Mesodermal cell (in vitro differentiated cells): ENCODE measurements at regions not wholly inside any gene's neighbourhood (a gene's known extent, or its start where the extent isn't known, plus 50 kb on each side); places are given as distances from the start of the nearest gene placed in this dataset.

Source experiments
- H3K27ac ChIP-seq: 2 replicates; pipeline ENCODE4 v1.7.0; 2013; ENCODE audit warnings: mild to moderate bottlenecking, low read depth, low read length, moderate library complexity; ENCODE audit not compliant: severe bottlenecking
- H3K36me3 ChIP-seq: 2 replicates; pipeline ENCODE4 v1.7.1; 2013; ENCODE audit warnings: mild to moderate bottlenecking, low read length, moderate library complexity; ENCODE audit not compliant: control insufficient read depth, insufficient read depth
- H3K4me1 ChIP-seq: one replicate; pipeline ENCODE4 v1.7.1; 2013; ENCODE audit warnings: mild to moderate bottlenecking, low read length; ENCODE audit not compliant: insufficient read depth, control insufficient read depth, poor library complexity, severe bottlenecking
- H3K4me3 ChIP-seq: 2 replicates; pipeline ENCODE4 v1.7.0; 2013; ENCODE audit warnings: low read length, control low read depth, mild to moderate bottlenecking; ENCODE audit not compliant: insufficient read depth, poor library complexity, severe bottlenecking; ENCODE audit errors: extremely low read depth
- H3K9me3 ChIP-seq: 2 replicates; pipeline ENCODE4 v1.7.1; 2013; ENCODE audit warnings: mild to moderate bottlenecking, low read length, moderate library complexity; ENCODE audit not compliant: control insufficient read depth
- WGBS, 2 experiments: methylation state at CpG; one replicate each; pipeline ENCODE4 v1.1.5; 2013; ENCODE audit warnings: missing lambda C conversion rate in 2 of 2; ENCODE audit not compliant: insufficient coverage in 2 of 2; 5-methylcytosine and 5-hydroxymethylcytosine counted together

GRCh38 chr5:99116526-99116925, 187.7 kb upstream of the CHD1 start:
- no peak overlapping the region for H3K27ac ChIP-seq
- H3K4me3 ChIP-seq = no peak overlapping the region
- no peaks in the 10 kb centered on the region for H3K4me1 ChIP-seq
- WGBS, 2 experiments = no CpG with 5 or more reads among the region's 4 CpGs
- no peaks in the 10 kb centered on the region for H3K36me3 ChIP-seq
- no peaks in the 10 kb centered on the region for H3K9me3 ChIP-seq

GRCh38 chr5:99109894-99110293, 181.1 kb upstream of the CHD1 start:
- Histone ChIP-seq H3K4me1 (no peaks in the 10 kb centered on the region), H3K4me3 (no peak overlapping the region), H3K27ac (no peak overlapping the region), H3K36me3 (no peaks in the 10 kb centered on the region), H3K9me3 (no peaks in the 10 kb centered on the region)
- no CpG with 5 or more reads among the region's 4 CpGs for WGBS, 2 experiments

GRCh38 chr5:99105216-99105615, 176.4 kb upstream of the CHD1 start:
- Histone ChIP-seq H3K4me3 (no peak overlapping the region), H3K36me3 (no peaks in the 10 kb centered on the region), H3K9me3 (no peaks in the 10 kb centered on the region), H3K27ac (no peak overlapping the region), H3K4me1 (no peaks in the 10 kb centered on the region)
- WGBS, 2 experiments = no CpG with 5 or more reads among the region's 3 CpGs

- Histone ChIP-seq H3K4me1 (no peaks in the 10 kb centered on the region), H3K36me3 (no peaks in the 10 kb centered on the region), H3K9me3 (no peaks in the 10 kb centered on the region), H3K4me3 (no peak overlapping the region), H3K27ac (no peak overlapping the region)
- WGBS, 2 experiments = 0% methylated on average over 1 of the region's 2 CpGs; no CpG with 5 or more reads in 1 of the 2 experiments
These were observed 175.8 kb upstream of the CHD1 start for GRCh38 chr5:99104538-99105132.

- Histone ChIP-seq H3K27ac (no peak overlapping the region), H3K4me3 (no peak overlapping the region)
- 50 to 89% methylated on average over 1 to 2 of the region's 3 CpGs for WGBS, 2 experiments
These were observed 173.4 kb upstream of the CHD1 start for GRCh38 chr5:99102073-99102697.

GRCh38 chr5:99099691-99100090, 170.9 kb upstream of the CHD1 start:
- H3K4me3 ChIP-seq = no peak overlapping the region
- no peak overlapping the region for H3K27ac ChIP-seq
- H3K4me1 ChIP-seq = no peaks in the 10 kb centered on the region
- no peaks in the 10 kb centered on the region for H3K36me3 ChIP-seq
- H3K9me3 ChIP-seq = no peaks in the 10 kb centered on the region

More at GRCh38 chr5:99102073-99102697, 173.4 kb upstream of the CHD1 start:
- no peaks in the 10 kb centered on the region for H3K4me1 ChIP-seq
- H3K9me3 ChIP-seq = no peaks in the 10 kb centered on the region
- no peaks in the 10 kb centered on the region for H3K36me3 ChIP-seq

- Histone ChIP-seq H3K9me3 (peaks cover 9% of the 10 kb centered on the region), H3K4me3 (no peak overlapping the region), H3K4me1 (peaks cover 18% of the 10 kb centered on the region), H3K36me3 (no peaks in the 10 kb centered on the region), H3K27ac (no peak overlapping the region)
- 83 to 100% methylated on average over 1 of the region's 2 CpGs for WGBS, 2 experiments
These were observed 161.2 kb upstream of the CHD1 start for GRCh38 chr5:99089822-99090549.

- H3K4me1 ChIP-seq = peaks cover 18% of the 10 kb centered on the region
- H3K36me3 ChIP-seq = no peaks in the 10 kb centered on the region
- peak overlapping the region; percentile 76 for H3K27ac ChIP-seq
- H3K4me3 ChIP-seq = no peak overlapping the region
- WGBS, 2 experiments = 69 to 83% methylated on average over 2 to 3 of the region's 3 CpGs
- peaks cover 9% of the 10 kb centered on the region for H3K9me3 ChIP-seq
These were observed 159.5 kb upstream of the CHD1 start for GRCh38 chr5:99088309-99088708.

GRCh38 chr5:99083197-99083596, 154.4 kb upstream of the CHD1 start:
- peaks cover 7% of the 10 kb centered on the region for H3K4me1 ChIP-seq
- H3K4me3 ChIP-seq = no peak overlapping the region
- 90 to 92% methylated on average over 3 of the region's 3 CpGs for WGBS, 2 experiments
- H3K36me3 ChIP-seq = no peaks in the 10 kb centered on the region
- no peak overlapping the region for H3K27ac ChIP-seq
- no peaks in the 10 kb centered on the region for H3K9me3 ChIP-seq

GRCh38 chr5:99081711-99082110, 152.9 kb upstream of the CHD1 start:
- no peak overlapping the region for H3K4me3 ChIP-seq
- H3K4me1 ChIP-seq = peaks cover 4% of the 10 kb centered on the region
- 67 to 73% methylated on average over 1 of the region's 2 CpGs for whole genome bisulfite sequencing, 2 experiments
- H3K36me3 ChIP-seq = no peaks in the 10 kb centered on the region
- H3K9me3 ChIP-seq = no peaks in the 10 kb centered on the region
- no peak overlapping the region for H3K27ac ChIP-seq
